GM12872 (cell line): ENCODE measurements at regions not wholly inside any gene's neighbourhood (a gene's known extent, or its start where the extent isn't known, plus 50 kb on each side); places are given as distances from the start of the nearest gene placed in this dataset.

Experiments used
- CTCF ChIP-seq: IDR thresholded peaks from 3 replicates; pipeline ENCODE4 v1.5.1; 2011; ENCODE audit warnings: low read depth, mild to moderate bottlenecking, low read length, moderate library complexity; ENCODE audit not compliant: insufficient read depth

GRCh38 chr2:228819701-228820100, 451.4 kb downstream of the PID1 start:
- no peak for TF ChIP-seq CTCF

GRCh38 chr2:228802181-228803071, 468.7 kb downstream of the PID1 start:
- TF ChIP-seq CTCF = no peak

GRCh38 chr2:228801451-228801850, 469.6 kb downstream of the PID1 start:
- no peak for TF ChIP-seq CTCF

- TF ChIP-seq CTCF = no peak
Measured at GRCh38 chr2:228799208-228799588, 471.9 kb downstream of the PID1 start.

GRCh38 chr2:228798458-228799207, 472.5 kb downstream of the PID1 start:
- TF ChIP-seq CTCF = no peak

GRCh38 chr2:228796386-228796785, 474.7 kb downstream of the PID1 start:
- no peak for TF ChIP-seq CTCF

GRCh38 chr2:228793116-228793515, 478.0 kb downstream of the PID1 start:
- no peak for TF ChIP-seq CTCF
